Fibroblast of skin of back (primary cell): ENCODE measurements at regions not wholly inside any gene's neighbourhood (a gene's known extent, or its start where the extent isn't known, plus 50 kb on each side); places are given as distances from the start of the nearest gene placed in this dataset.
A peak's percentile ranks its signal among the peaks of the same experiment; 100 is the strongest.

Source experiments
- DNase-seq: peaks from one replicate; pipeline ENCODE4 v3.0.0-alpha.2; 2013

GRCh38 chr21:38712071-38712470, 93.7 kb upstream of the ETS2 start:
- peak; percentile 54 for DNase-seq

DNA sequence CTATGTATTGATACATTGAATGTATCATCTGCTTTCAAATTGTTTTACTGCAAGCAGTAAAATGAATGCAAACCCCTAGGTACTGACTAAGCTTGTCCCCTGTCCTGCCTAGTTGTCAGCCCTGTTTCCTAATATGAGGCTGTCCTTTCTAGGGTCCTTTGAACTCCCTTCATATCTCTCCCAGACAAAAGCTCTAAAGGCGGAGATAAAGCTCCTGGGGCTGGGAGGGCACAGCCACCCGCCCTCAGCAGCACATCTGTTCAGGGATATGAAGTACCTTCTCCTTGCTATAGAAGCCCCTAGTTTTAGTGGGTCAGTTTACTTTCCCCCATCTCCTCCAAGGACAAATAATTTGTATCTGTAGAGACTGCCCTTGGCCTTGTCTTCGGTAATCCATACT, 93.1 kb upstream of the ETS2 start:
- no peak for DNase-seq

DNA sequence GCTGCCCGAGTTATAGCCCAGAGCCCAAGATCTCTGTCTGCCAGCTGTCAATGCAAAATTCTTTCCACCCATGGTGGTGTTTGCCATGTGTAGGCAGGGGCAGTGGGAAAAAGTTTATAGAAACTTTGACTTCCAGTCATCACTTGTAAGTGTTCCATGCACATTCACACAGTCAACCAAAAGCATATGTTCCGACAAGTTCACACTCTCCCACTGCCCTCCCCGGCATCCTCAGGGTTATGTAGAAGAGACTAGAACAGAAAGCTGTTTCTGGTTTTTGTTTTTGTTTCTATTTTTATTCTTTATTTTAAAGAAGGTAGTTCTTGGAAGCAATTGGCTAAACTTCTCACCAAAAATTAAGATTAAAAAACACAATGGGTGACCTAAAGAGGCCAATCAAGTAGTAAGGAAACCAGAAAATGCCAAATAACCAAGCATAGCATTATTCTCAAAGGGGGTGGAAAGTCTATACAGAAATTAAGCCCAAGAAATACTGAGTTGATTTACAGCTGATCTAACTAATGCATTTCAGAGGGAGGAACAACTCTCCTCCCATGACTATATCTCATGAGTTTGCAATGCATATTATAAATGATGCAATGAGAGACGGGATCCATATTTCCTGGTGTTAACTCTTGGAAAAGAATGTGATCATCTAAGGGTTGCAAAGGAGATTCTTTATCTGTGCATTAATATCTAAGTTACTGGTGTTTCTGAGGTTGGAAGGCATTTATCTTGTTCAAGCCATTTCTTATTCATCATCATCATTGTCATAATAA, 91.5 kb upstream of the ETS2 start:
- peak; percentile 42 for DNase-seq

GRCh38 chr21:38714999-38715398, 90.7 kb upstream of the ETS2 start:
- DNase-seq = no peak

- DNase-seq = no peak
Observed at GRCh38 chr21:38716088-38716487, 89.6 kb upstream of the ETS2 start.

DNA sequence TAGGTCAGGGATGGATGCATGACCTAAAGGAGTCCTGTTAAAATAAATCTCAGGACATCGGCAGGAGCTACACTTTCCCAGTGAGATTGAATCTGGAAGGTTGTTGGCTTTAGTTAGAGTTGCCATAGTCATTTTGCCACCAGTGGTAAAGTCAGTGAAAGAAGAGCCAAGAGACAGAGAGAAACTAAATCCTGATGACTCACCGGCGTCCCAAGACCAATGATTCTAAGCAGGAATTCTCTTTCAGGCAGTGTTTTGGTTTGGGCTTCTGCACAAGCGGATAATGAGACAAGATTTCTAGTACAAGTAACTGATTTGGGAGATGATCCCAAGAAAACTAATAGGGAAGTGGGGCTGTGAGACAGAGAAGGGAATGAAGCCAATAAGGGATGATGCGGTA, 88.8 kb upstream of the ETS2 start:
- DNase-seq = peak; percentile 65

DNA sequence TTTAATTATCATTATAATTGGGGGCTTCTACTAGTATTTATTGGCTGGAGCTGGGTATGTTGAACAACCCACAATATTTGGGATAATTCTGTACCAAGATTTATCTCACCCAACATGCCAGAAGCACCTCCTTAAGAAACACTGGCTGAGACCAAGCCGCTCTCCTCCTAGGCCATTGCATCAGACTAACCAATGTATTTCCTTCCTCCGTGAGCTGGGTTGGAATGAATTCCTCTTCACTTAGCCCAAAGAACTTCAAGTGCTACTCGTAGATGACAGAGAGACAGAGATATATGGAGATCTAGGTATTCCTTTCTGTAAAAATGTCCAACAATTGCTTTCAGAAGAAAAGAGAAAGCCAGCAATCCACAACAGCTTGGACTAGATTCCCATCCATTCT, 87.2 kb upstream of the ETS2 start:
- DNase-seq = no peak

GRCh38 chr21:38720074-38720473, 85.7 kb upstream of the ETS2 start:
- no peak for DNase-seq

DNA sequence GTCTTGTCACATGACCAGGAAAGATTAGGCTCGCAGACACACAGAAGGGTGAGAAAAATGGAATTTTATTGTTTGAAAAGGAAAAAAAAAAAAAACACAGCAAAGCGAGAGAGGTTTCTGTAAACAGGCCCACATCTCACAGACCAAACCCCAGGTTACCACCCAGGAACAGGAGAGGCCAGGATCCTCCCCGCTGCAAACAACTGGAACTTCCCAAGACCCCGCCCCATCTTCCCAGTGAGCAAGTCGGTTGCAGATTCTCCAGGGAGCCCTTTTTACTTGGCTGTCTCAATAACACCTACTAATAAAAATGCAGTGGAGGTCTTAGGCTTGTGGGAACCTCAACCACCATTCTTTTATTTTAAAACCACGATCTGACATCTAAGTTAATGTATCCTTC, 84.7 kb upstream of the ETS2 start:
- no peak for DNase-seq

- DNase-seq = peak; percentile 34
Observed at GRCh38 chr21:38721958-38722357, 83.8 kb upstream of the ETS2 start.

DNA sequence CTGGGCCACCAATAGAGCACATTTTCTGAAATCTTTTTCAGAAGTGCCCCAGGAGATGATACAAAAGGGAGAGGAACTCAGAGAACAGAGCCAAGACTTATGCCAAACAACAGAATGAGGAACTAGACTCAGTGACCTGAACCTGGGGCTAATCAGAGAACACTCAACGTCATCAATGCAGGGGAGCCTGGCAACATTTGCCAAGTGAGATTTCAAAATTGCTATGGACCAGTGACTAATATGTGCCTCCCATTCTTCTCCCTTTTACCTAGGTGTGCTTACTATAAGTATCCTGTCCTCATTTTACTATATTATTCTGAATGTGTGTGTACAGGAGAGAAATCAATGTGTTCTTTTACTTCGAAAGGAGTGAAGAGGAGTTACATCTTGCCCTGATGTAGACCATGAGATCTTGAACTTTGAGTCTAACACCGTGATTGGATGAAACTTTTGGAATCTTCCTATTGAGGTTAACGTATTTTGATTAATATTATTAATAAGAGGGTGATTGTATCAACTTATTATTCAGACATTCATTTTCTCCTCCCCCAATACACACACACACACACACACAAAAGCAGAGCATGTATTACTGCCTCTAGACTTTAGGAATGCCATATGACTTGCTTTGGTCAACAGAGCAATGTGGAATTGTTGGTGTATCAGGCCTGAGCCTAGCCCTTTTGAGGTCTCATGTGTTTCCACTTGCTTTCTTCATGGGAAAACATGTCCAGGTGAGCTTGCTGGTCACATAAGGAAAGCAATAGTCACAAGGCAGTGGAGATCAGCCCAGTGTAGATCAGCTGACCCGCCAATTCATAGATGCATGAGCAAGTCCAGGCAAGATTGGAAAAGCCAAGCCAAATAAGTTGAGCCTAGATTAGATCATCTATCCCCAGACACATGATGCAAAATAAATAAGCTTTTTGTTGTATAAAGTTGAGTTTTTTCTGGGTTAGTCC, 80.3 kb upstream of the ETS2 start:
- DNase-seq = no peak

DNA sequence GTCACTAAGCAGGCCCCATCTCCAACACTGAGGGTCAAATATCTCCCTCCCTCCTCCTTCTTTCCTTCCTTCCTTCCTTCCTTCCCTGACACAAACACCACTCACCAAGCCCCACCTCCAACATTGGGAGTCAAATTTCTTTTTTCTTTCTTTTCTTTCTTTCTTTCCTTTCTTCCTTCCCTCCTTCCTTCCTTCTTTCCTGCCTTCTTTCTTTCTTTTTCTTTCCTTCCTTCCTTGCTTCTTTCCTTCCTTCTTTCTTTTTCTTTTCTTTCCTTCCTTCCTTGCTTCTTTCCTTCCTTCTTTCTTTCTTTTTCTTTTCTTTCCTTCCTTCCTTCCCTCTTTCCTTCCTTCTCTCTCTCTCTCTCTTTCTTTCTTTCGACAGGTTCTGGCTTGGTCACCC, 79.2 kb upstream of the ETS2 start:
- no peak for DNase-seq

GRCh38 chr21:38729291-38729690, 76.4 kb upstream of the ETS2 start:
- DNase-seq = peak; percentile 69

GRCh38 chr21:38729754-38730379, 75.9 kb upstream of the ETS2 start:
- peak; percentile 81 for DNase-seq

GRCh38 chr21:38733972-38734546, 71.7 kb upstream of the ETS2 start:
- DNase-seq = peak; percentile 76

DNA sequence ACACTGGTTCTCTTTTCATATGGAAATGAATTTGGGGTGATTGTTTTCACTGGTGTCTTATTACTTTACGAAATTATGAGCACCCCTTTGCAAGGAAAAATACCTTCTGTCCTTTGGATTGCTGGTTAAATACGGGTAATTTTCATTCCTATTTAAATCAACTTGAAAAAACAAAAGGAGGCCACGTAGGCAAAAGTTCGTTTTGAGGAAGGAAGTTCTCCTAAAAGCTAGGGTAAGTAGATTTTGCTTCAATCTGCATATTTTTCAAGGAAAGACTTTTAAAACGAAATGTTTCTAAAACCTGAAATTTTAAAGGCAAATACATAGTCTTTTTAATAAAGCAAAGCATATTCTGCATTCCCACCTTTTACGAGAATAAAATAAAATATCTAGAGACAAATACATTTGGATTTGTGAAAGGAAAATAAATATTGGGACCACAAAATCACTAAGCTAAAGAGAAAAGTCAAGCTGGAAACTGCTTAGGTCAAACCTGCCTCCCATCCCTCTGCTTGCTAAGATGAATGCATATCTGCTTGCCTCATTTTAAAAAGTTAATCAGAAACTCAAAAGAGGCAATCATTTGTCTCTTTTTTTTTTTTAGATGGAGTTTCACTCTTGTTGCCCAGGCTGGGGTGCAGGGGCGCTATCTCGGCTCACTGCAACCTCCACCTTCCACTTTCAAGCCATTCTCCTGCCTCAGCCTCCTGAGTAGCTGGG, 70.9 kb upstream of the ETS2 start:
- DNase-seq = no peak

- DNase-seq = no peak
Observed at GRCh38 chr21:38735626-38736206, 70.0 kb upstream of the ETS2 start.

DNA sequence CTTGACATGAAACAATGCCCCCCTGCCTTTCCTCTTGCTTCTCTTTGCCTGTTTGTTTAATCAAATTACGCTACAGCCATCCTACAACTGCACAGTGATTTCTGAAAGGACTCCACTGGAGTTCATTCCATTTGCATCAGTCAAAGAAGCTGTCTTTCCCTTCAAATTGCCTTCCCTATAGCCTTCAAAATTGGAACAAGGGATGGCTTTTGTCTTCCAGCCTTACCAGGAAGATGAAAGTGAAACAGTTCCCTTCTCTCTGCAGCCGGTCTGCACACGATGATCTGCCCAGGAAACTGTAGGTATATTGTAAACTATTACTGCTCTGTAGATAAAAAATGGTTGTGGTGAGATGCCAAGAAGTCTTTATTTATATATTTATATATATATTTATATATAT, 65.6 kb upstream of the ETS2 start:
- DNase-seq = peak; percentile 48

- no peak for DNase-seq
Observed at GRCh38 chr21:38741092-38741949, 64.4 kb upstream of the ETS2 start.

GRCh38 chr21:38741950-38742256, 63.8 kb upstream of the ETS2 start:
- no peak for DNase-seq
